ENCODE measurements at regions not wholly inside any gene's neighbourhood (a gene's known extent, or its start where the extent isn't known, plus 50 kb on each side); places are given as distances from the start of the nearest gene placed in this dataset.

DNA sequence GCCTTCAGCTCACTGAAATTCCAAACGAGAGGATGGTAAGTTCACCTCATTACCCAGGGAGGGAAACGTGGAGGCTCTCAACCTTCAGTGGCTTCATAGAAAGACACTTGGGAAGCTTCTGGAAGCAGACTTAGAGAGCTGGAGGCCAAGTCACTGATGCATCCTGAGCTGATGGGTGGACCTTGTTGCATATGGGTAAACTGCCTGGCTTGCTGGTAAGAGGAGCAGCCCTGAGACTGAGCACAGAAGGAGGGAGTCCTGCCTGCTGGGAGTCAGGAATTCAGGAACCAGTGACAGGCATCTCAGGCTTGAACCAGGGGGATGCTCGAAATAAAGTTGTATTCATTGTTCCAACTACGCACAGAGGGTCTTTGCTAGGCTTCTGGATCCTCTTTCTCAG lies 66.5 kb upstream of the NPAS2 start:
- TF ChIP-seq POLR2AphosphoS5 (IDR thresholded peaks at IDR 0.05; ENCODE audit: insufficient read depth, low read depth, low read length), result no peak
- TF ChIP-seq, protein P1, sequence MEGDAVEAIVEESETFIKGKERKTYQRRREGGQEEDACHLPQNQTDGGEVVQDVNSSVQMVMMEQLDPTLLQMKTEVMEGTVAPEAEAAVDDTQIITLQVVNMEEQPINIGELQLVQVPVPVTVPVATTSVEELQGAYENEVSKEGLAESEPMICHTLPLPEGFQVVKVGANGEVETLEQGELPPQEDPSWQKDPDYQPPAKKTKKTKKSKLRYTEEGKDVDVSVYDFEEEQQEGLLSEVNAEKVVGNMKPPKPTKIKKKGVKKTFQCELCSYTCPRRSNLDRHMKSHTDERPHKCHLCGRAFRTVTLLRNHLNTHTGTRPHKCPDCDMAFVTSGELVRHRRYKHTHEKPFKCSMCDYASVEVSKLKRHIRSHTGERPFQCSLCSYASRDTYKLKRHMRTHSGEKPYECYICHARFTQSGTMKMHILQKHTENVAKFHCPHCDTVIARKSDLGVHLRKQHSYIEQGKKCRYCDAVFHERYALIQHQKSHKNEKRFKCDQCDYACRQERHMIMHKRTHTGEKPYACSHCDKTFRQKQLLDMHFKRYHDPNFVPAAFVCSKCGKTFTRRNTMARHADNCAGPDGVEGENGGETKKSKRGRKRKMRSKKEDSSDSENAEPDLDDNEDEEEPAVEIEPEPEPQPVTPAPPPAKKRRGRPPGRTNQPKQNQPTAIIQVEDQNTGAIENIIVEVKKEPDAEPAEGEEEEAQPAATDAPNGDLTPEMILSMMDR (IDR thresholded peaks at IDR 0.05; ENCODE audit: extremely low read depth in 1 of 2, insufficient read depth in 1 of 2, low read depth in 1 of 2, low read length in 2 of 2), result no peak
- no peak for TF ChIP-seq MYC (IDR thresholded peaks at IDR 0.05; ENCODE audit: low read depth, low read length)
- no peak for TF ChIP-seq MAX (IDR thresholded peaks at IDR 0.05; ENCODE audit: insufficient read depth, insufficient read length)
- TF ChIP-seq FOS (IDR thresholded peaks at IDR 0.05; ENCODE audit: borderline replicate concordance, insufficient read depth, low read length), result no peak
- TF ChIP-seq POLR2A (IDR thresholded peaks at IDR 0.05; ENCODE audit: low read depth, low read length), result no peak
- TF ChIP-seq JUN (IDR thresholded peaks at IDR 0.05; ENCODE audit: borderline replicate concordance, insufficient read depth, insufficient read length, low read depth), result no peak
- TF ChIP-seq EZH2 (IDR thresholded peaks at IDR 0.05; ENCODE audit: borderline replicate concordance, low read depth, low read length, severe bottlenecking), result no peak
- no TSS peak for BruUV-seq (replicated peaks)
- intact Hi-C loops (cut with micrococcal nuclease), result no loop called here
- H3K36me3 ChIP-seq (ENCODE audit: control insufficient read depth in 2 of 2, extremely low read depth in 1 of 2, insufficient read depth in 2 of 2, low read length in 2 of 2), result no peaks in the 10 kb centered on the region
- ChIA-PET CTCF (interaction anchor here (0.6 to 1.3 kb wide), 3 partner anchors 9 to 104 kb away, joined by 3 to 4 read pairs (median 3); no protein-coding TSS in a partner anchor), POLR2A (no interaction called here)
- no peak overlapping the region for H2AFZ ChIP-seq (ENCODE audit: low read depth, low read length)
- no peaks in the 10 kb centered on the region for H3K9me1 ChIP-seq (replicated peaks; ENCODE audit: control insufficient read depth, extremely low read depth, insufficient read depth, low read length)
- dilution Hi-C loops (cut with MboI; ENCODE audit: extremely low pct_ligation_motif_present, low sequenced_read_pairs), result no loop called here
- DNase-seq (ENCODE audit: low read depth, low spot score) (no peak), FAIRE-seq (no peak)
- no peak overlapping the region for H3K9ac ChIP-seq (replicated peaks; ENCODE audit: extremely low read depth, insufficient read depth, low read length)
- no peak overlapping the region for H3K4me2 ChIP-seq (ENCODE audit: insufficient read depth, low read length)
- H4K20me1 ChIP-seq (replicated peaks; ENCODE audit: control insufficient read depth, extremely low read depth, insufficient read depth, low read length), result no peaks in the 10 kb centered on the region
- H3K27ac ChIP-seq (ENCODE audit: insufficient read depth, low read depth, low read length), result no peak overlapping the region
- H3K79me2 ChIP-seq (ENCODE audit: control insufficient read depth, insufficient read depth, low read length), result no peaks in the 10 kb centered on the region
- H3K27me3 ChIP-seq (ENCODE audit: control insufficient read depth in 2 of 2, insufficient read depth in 2 of 2, low read length in 2 of 2), result no peaks in the 10 kb centered on the region
- no peaks in the 10 kb centered on the region for H3K9me3 ChIP-seq (replicated peaks; ENCODE audit: control insufficient read depth, insufficient read depth, low read length)
- peaks cover 18% of the 10 kb centered on the region for H3K4me1 ChIP-seq (ENCODE audit: control insufficient read depth, extremely low read depth, insufficient read depth, low read length)
- H3K4me3 ChIP-seq (replicated peaks in 1 of 3; ENCODE audit: insufficient read depth in 1 of 3, low read depth in 1 of 3, low read length in 3 of 3), result no peak overlapping the region
